OCI-LY7 (cell line): ENCODE measurements at regions not wholly inside any gene's neighbourhood (a gene's known extent, or its start where the extent isn't known, plus 50 kb on each side); places are given as distances from the start of the nearest gene placed in this dataset.

Experiments used
- BruUV-seq: library from RNA; stranded (reverse); fragments of 400-500 nt; replicated peaks from 2 replicates; lab custom pipeline; 2021; lab: Mats Ljungman, UMichigan
- CTCF ChIA-PET: fragments of 300-600 bp; sonication (Branson Sonifier 250); formaldehyde crosslinking; loops from one replicate; lab custom pipeline; 2022; ENCODE audit warnings: antibody characterized with exemption; ENCODE audit not compliant: unreplicated experiment; lab: Charles Lee
- POLR2A ChIA-PET: fragments of 300-600 bp; sonication (Branson Sonifier 250); formaldehyde crosslinking; loops from one replicate; lab custom pipeline; 2022; ENCODE audit warnings: antibody characterized with exemption; lab: Charles Lee
- DNase-seq: peaks from one replicate; pipeline ENCODE4 v3.0.0-alpha.2; 2015; ENCODE audit warnings: low spot score
- H2AFZ ChIP-seq: fragments of 200-600 bp; sonication (generic), shearing (Covaris generic); 2 replicates; pipeline ENCODE4 v1.6.1; 2014; ENCODE audit warnings: mild to moderate bottlenecking, antibody characterized with exemption, low read length, moderate library complexity
- H3K27ac ChIP-seq: fragments of 200-600 bp; sonication (generic); 2 replicates; pipeline ENCODE4 v1.5.1; 2014; ENCODE audit warnings: mixed run types, low read depth, mild to moderate bottlenecking, moderate library complexity, low read length, inconsistent platforms; ENCODE audit not compliant: poor library complexity, severe bottlenecking
- H3K36me3 ChIP-seq: fragments of 200-600 bp; sonication (generic); 2 replicates; pipeline ENCODE4 v1.6.1; 2014; ENCODE audit warnings: mild to moderate bottlenecking, antibody characterized with exemption, low read length, moderate library complexity, mixed read lengths; ENCODE audit not compliant: insufficient read depth
- H3K4me1 ChIP-seq: fragments of 200-600 bp; sonication (generic); 2 replicates; pipeline ENCODE4 v1.5.1; 2014; ENCODE audit warnings: mild to moderate bottlenecking, low read length; ENCODE audit not compliant: insufficient read depth, poor library complexity, severe bottlenecking
- H3K4me2 ChIP-seq: fragments of 200-600 bp; sonication (generic); 2 replicates; pipeline ENCODE4 v1.6.1; 2014; ENCODE audit warnings: mild to moderate bottlenecking, low read length
- H3K4me3 ChIP-seq: fragments of 200-600 bp; sonication (generic); 2 replicates; pipeline ENCODE4 v1.5.1; 2014; ENCODE audit warnings: mild to moderate bottlenecking, low read depth, low read length; ENCODE audit not compliant: poor library complexity, severe bottlenecking
- H3K79me2 ChIP-seq: fragments of 200-600 bp; sonication (generic); 2 replicates; pipeline ENCODE4 v1.6.1; 2016; ENCODE audit warnings: low read depth, mild to moderate bottlenecking, low read length, moderate library complexity, mixed read lengths; ENCODE audit not compliant: insufficient read depth
- H3K9me2 ChIP-seq: fragments of 200-600 bp; sonication (generic); 2 replicates; pipeline ENCODE4 v1.6.1; 2016; ENCODE audit warnings: mild to moderate bottlenecking, low read length, mixed read lengths; ENCODE audit not compliant: insufficient read depth
- H3K9me3 ChIP-seq: fragments of 200-600 bp; sonication (generic); 2 replicates; pipeline ENCODE4 v1.6.1; 2014; ENCODE audit warnings: mild to moderate bottlenecking, mixed run types, low read length, mixed read lengths
- H4K20me1 ChIP-seq: fragments of 200-600 bp; sonication (generic); 2 replicates; pipeline ENCODE4 v1.6.1; 2014; ENCODE audit warnings: mild to moderate bottlenecking, antibody characterized with exemption, low read length, moderate library complexity, mixed read lengths; ENCODE audit not compliant: insufficient read depth
- EZH2phosphoT487 ChIP-seq: fragments of 200-600 bp; sonication (generic); IDR thresholded peaks from 2 replicates; pipeline ENCODE4 v1.6.1; 2018; ENCODE audit warnings: low read depth, borderline replicate concordance, mild to moderate bottlenecking, mixed run types, antibody characterized with exemption, low read length, moderate library complexity, mixed read lengths
- intact Hi-C: fragments of 100-400 bp; cut with micrococcal nuclease; formaldehyde crosslinking; loops from one replicate; pipeline ENCODE4 v1.10.0; 2022; ENCODE audit not compliant: unreplicated experiment
- TF ChIP-seq, protein P1 (sequence below): fragments of 200-600 bp; sonication (generic); conservative IDR thresholded peaks from 2 replicates; pipeline ENCODE4 v1.5.1; 2014; ENCODE audit warnings: mild to moderate bottlenecking, antibody characterized with exemption, low read length, moderate library complexity, mixed read lengths

DNA sequence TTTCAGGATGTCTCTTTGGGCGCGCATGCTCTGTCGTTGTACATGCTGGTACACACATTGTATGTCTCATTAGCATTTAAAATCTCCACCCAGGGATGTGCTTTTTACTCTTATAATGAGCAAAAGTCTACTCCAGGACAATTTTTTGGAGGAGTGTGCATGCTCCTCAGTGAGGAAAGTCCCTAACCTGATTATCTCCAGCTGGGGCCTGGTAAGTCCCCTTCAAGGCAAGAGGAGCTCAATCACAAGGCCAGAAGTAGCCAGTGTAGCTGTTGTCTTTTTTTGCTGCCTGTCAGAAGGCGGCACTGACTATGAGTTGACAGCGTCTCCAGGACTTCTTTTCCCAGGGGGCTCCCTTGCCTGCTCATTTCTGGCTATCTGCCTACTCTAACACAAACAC, 218.3 kb upstream of the CNTN1 start:
- ChIA-PET POLR2A (interaction anchor here (0.5 to 1.8 kb wide), 3 partner anchors 16 to 648 kb away, joined by 3 to 6 read pairs (median 3); no protein-coding TSS in a partner anchor), CTCF (no interaction called here)
- BruUV-seq, result no TSS peak
- Histone ChIP-seq H3K27ac (no peak overlapping the region), H3K36me3 (no peaks in the 10 kb centered on the region), H2AFZ (no peak overlapping the region), H3K4me2 (no peak overlapping the region), H3K9me2 (no peaks in the 10 kb centered on the region), H3K9me3 (no peaks in the 10 kb centered on the region), H3K4me3 (no peak overlapping the region), H3K4me1 (no peaks in the 10 kb centered on the region), H4K20me1 (no peaks in the 10 kb centered on the region), H3K79me2 (no peaks in the 10 kb centered on the region)
- TF ChIP-seq EZH2phosphoT487, result no peak
- intact Hi-C loops, result no loop called here
- DNase-seq, result no peak

DNA sequence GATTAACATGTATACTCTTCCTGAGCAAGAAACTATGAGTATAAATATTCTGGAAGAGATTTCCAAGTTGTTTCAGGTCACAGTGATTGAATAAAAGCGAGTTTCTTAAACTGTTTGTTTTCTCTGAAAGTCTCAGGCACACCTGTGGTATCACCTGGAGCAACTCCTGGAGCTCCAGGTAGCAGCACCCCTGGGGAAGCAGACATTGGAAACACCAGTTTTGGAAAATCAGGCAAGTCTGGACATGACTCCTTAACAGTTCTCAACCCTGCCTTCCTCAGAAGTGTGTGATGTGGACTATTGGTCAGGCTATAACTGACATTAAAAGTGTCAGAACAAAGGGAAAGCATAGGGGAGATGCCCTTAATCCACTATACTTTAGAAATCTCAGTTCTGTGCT, 217.6 kb upstream of the CNTN1 start:
- no peaks in the 10 kb centered on the region for H3K36me3 ChIP-seq
- H3K4me2 ChIP-seq, result no peak overlapping the region
- no peak for DNase-seq
- H3K79me2 ChIP-seq, result no peaks in the 10 kb centered on the region
- no peak overlapping the region for H2AFZ ChIP-seq
- POLR2A ChIA-PET, result interaction anchor here (1.0 kb wide), 1 partner anchor 17 kb away, joined by 3 read pairs; no protein-coding TSS in a partner anchor
- no TSS peak for BruUV-seq
- no peak overlapping the region for H3K4me3 ChIP-seq
- H3K9me3 ChIP-seq, result no peaks in the 10 kb centered on the region
- H4K20me1 ChIP-seq, result no peaks in the 10 kb centered on the region
- CTCF ChIA-PET, result no interaction called here
- TF ChIP-seq, protein P1, sequence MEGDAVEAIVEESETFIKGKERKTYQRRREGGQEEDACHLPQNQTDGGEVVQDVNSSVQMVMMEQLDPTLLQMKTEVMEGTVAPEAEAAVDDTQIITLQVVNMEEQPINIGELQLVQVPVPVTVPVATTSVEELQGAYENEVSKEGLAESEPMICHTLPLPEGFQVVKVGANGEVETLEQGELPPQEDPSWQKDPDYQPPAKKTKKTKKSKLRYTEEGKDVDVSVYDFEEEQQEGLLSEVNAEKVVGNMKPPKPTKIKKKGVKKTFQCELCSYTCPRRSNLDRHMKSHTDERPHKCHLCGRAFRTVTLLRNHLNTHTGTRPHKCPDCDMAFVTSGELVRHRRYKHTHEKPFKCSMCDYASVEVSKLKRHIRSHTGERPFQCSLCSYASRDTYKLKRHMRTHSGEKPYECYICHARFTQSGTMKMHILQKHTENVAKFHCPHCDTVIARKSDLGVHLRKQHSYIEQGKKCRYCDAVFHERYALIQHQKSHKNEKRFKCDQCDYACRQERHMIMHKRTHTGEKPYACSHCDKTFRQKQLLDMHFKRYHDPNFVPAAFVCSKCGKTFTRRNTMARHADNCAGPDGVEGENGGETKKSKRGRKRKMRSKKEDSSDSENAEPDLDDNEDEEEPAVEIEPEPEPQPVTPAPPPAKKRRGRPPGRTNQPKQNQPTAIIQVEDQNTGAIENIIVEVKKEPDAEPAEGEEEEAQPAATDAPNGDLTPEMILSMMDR, result no peak
- no peak for TF ChIP-seq EZH2phosphoT487
- no peaks in the 10 kb centered on the region for H3K4me1 ChIP-seq
- intact Hi-C loops, result no loop called here
- H3K27ac ChIP-seq, result no peak overlapping the region
- no peaks in the 10 kb centered on the region for H3K9me2 ChIP-seq

DNA sequence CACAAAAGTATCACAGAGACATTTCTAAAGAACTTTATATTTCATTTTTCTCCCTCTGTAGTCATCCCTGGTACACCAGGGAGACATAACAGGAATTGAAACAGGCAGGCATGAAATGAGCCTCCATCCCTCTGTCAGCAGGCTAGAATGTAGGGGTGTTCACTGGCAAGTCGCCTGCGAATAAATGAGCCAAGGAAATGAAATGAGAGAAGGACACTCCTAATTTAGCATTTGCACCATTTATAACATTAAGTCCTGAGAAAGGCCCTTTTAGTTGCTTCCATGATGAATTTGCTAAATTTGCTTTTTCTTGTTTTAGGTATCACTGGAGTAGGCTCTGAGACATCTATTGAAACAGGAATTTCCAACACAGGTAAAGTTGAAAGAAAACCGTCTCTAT, 192.4 kb upstream of the CNTN1 start:
- Histone ChIP-seq H4K20me1 (no peaks in the 10 kb centered on the region), H2AFZ (no peak overlapping the region), H3K9me2 (no peaks in the 10 kb centered on the region), H3K4me3 (no peak overlapping the region), H3K36me3 (no peaks in the 10 kb centered on the region), H3K27ac (no peak overlapping the region), H3K4me2 (no peak overlapping the region), H3K79me2 (no peaks in the 10 kb centered on the region), H3K9me3 (0 out of 2 replicates have a peak, but pooled peaks cover 5% of the 10 kb centered on the region), H3K4me1 (peaks cover 11% of the 10 kb centered on the region)
- ChIA-PET CTCF (no interaction called here), POLR2A (no interaction called here)
- no peak for TF ChIP-seq EZH2phosphoT487
- TF ChIP-seq, protein P1, result no peak
- no peak for DNase-seq
- no TSS peak for BruUV-seq
- intact Hi-C loops, result no loop called here
